Upper lobe of left lung (tissue), 4 donors: ENCODE measurements at regions not wholly inside any gene's neighbourhood (a gene's known extent, or its start where the extent isn't known, plus 50 kb on each side); places are given as distances from the start of the nearest gene placed in this dataset.

Source experiments
- CTCF ChIP-seq, 6 experiments: fragments of 450-650 bp in 4 of 6; fragments of 200-600 bp in 2 of 6; sonication (generic) in 2 of 6; IDR thresholded peaks; one replicate each; pipeline ENCODE4 v1.5.1; 2016 to 2019; ENCODE audit warnings: antibody characterized with exemption in 6 of 6
- EP300 ChIP-seq, 4 donors: sonication (generic); formaldehyde crosslinking; IDR thresholded peaks; one replicate each; pipeline ENCODE4 v1.5.1; 2017; ENCODE audit warnings: antibody characterized with exemption in 4 of 4, control low read depth in 2 of 4
- POLR2A ChIP-seq, 4 donors: fragments of 450-650 bp; IDR thresholded peaks; one replicate each; pipeline ENCODE4 v1.5.1; 2016 to 2017; ENCODE audit warnings: antibody characterized with exemption in 4 of 4, mild to moderate bottlenecking in 2 of 4

GRCh38 chr5:8306288-8306896 lies 437.4 kb downstream of the MTRR start:
- TF ChIP-seq CTCF (IDR thresholded peaks at IDR 0.05) (no peak), POLR2A (IDR thresholded peaks at IDR 0.05) (no peak), EP300 (IDR thresholded peaks at IDR 0.05) (no peak)
